ENCODE measurements at regions not wholly inside any gene's neighbourhood (a gene's known extent, or its start where the extent isn't known, plus 50 kb on each side); places are given as distances from the start of the nearest gene placed in this dataset.

- Histone ChIP-seq H3K4me1 (no peaks in the 10 kb centered on the region), H3K36me3 (no peaks in the 10 kb centered on the region), H3K9me3 (no peaks in the 10 kb centered on the region), H3K4me3 (no peak overlapping the region), H3K27ac (no peak overlapping the region), H3K27me3 (no peaks in the 10 kb centered on the region)
- DNase-seq (no peak), ATAC-seq (no peak)
- TF ChIP-seq CTCF (IDR thresholded peaks at IDR 0.05): no peak
- intact Hi-C loops (cut with DNase I): no loop called here
These were observed 300.6 kb upstream of the PRMT6 start for GRCh38 chr1:106755682-106756406.

- no peak for DNase-seq
- intact Hi-C loops (cut with DNase I): no loop called here
- no peaks in the 10 kb centered on the region for H3K27me3 ChIP-seq
- TF ChIP-seq CTCF (IDR thresholded peaks at IDR 0.05): no peak
- no peak for ATAC-seq
- no peak overlapping the region for H3K4me3 ChIP-seq
- no peaks in the 10 kb centered on the region for H3K36me3 ChIP-seq
- no peak overlapping the region for H3K27ac ChIP-seq
- H3K9me3 ChIP-seq: no peaks in the 10 kb centered on the region
- no peaks in the 10 kb centered on the region for H3K4me1 ChIP-seq
These were observed 299.7 kb upstream of the PRMT6 start for GRCh38 chr1:106756752-106757151.

- intact Hi-C loops (cut with DNase I): no loop called here
- Histone ChIP-seq H3K4me3 (no peak overlapping the region), H3K27me3 (no peaks in the 10 kb centered on the region), H3K4me1 (no peaks in the 10 kb centered on the region), H3K36me3 (no peaks in the 10 kb centered on the region), H3K27ac (no peak overlapping the region), H3K9me3 (no peaks in the 10 kb centered on the region)
- no peak for DNase-seq
- ATAC-seq: no peak
- TF ChIP-seq CTCF (IDR thresholded peaks at IDR 0.05): no peak
These were observed 288.4 kb upstream of the PRMT6 start for GRCh38 chr1:106768077-106768476.

GRCh38 chr1:106768501-106768900 lies 288.0 kb upstream of the PRMT6 start:
- no peak for TF ChIP-seq CTCF (IDR thresholded peaks at IDR 0.05)
- Histone ChIP-seq H3K36me3 (no peaks in the 10 kb centered on the region), H3K4me1 (no peaks in the 10 kb centered on the region), H3K27ac (no peak overlapping the region), H3K4me3 (no peak overlapping the region), H3K9me3 (no peaks in the 10 kb centered on the region), H3K27me3 (no peaks in the 10 kb centered on the region)
- no peak for DNase-seq
- intact Hi-C loops (cut with DNase I): no loop called here
- no peak for ATAC-seq

- DNase-seq: no peak
- TF ChIP-seq CTCF (IDR thresholded peaks at IDR 0.05): no peak
These were observed 283.3 kb upstream of the PRMT6 start for GRCh38 chr1:106773206-106773605.

GRCh38 chr1:106780066-106780465 lies 276.4 kb upstream of the PRMT6 start:
- DNase-seq: no peak

More at GRCh38 chr1:106773206-106773605, 283.3 kb upstream of the PRMT6 start:
- no peak overlapping the region for H3K27ac ChIP-seq
- H3K4me3 ChIP-seq: no peak overlapping the region
- ATAC-seq: peak; percentile 12
- H3K36me3 ChIP-seq: no peaks in the 10 kb centered on the region
- no peaks in the 10 kb centered on the region for H3K27me3 ChIP-seq
- H3K9me3 ChIP-seq: no peaks in the 10 kb centered on the region
- no peaks in the 10 kb centered on the region for H3K4me1 ChIP-seq
- intact Hi-C loops (cut with DNase I): no loop called here

More at GRCh38 chr1:106780066-106780465, 276.4 kb upstream of the PRMT6 start:
- no peak for ATAC-seq
- H3K4me3 ChIP-seq: no peak overlapping the region
- H3K27me3 ChIP-seq: no peaks in the 10 kb centered on the region
- H3K4me1 ChIP-seq: no peaks in the 10 kb centered on the region
- H3K36me3 ChIP-seq: no peaks in the 10 kb centered on the region
- no peaks in the 10 kb centered on the region for H3K9me3 ChIP-seq
- H3K27ac ChIP-seq: no peak overlapping the region
- TF ChIP-seq CTCF (IDR thresholded peaks at IDR 0.05): no peak
- intact Hi-C loops (cut with DNase I): no loop called here

All from upper lobe of right lung (tissue), 1 donor.